Right lobe of liver (tissue), 6 donors: ENCODE measurements at regions not wholly inside any gene's neighbourhood (a gene's known extent, or its start where the extent isn't known, plus 50 kb on each side); places are given as distances from the start of the nearest gene placed in this dataset.

ENCODE experiments used
- ATAC-seq, 4 donors: fragments of 200-7000 bp; cut with Tn5 transposase; one replicate each; pipeline ENCODE4 v1.9.1; 2020; ENCODE audit warnings: mild to moderate bottlenecking in 4 of 4, moderate library complexity in 4 of 4
- DNase-seq, 3 donors: peaks; one replicate each; pipeline ENCODE4 v3.0.0-alpha.2; 2020
- H3K27ac ChIP-seq, 3 donors: fragments of 200-600 bp; one replicate each; pipeline ENCODE4 v1.8.0; 2022
- H3K27me3 ChIP-seq, 2 donors: fragments of 200-600 bp; one replicate each; pipeline ENCODE4 v1.8.0; 2022
- H3K36me3 ChIP-seq, 4 donors: fragments of 200-600 bp; sonication (generic) in 1 of 4; one replicate each; pipeline versions ENCODE4 v1.5.1 to v1.8.0; 2017 to 2022; ENCODE audit warnings: control low read depth in 1 of 4
- H3K4me1 ChIP-seq, 4 donors: fragments of 200-600 bp; sonication (generic) in 1 of 4; one replicate each; pipeline versions ENCODE4 v1.5.1 to v1.8.0; 2017 to 2022; ENCODE audit warnings: control low read depth in 1 of 4
- H3K4me3 ChIP-seq, 3 donors: fragments of 200-600 bp; one replicate each; pipeline ENCODE4 v1.8.0; 2022
- H3K9me3 ChIP-seq, 4 donors: fragments of 200-600 bp; sonication (generic) in 1 of 4; one replicate each; pipeline versions ENCODE4 v1.5.1 to v1.8.0; 2017 to 2022; ENCODE audit warnings: control low read depth in 1 of 4
- POLR2A ChIP-seq: fragments of 450-650 bp; IDR thresholded peaks from one replicate; pipeline ENCODE4 v1.6.1; 2017; ENCODE audit warnings: antibody characterized with exemption, mild to moderate bottlenecking
- WGBS: methylation state at CpG from one replicate; pipeline ENCODE4 v1.1.6; 2018; ENCODE audit warnings: low coverage, low lambda C conversion rate; ENCODE audit not compliant: insufficient coverage; ENCODE audit errors: missing lambda C conversion rate; 5-methylcytosine and 5-hydroxymethylcytosine counted together
- intact Hi-C, 2 donors: fragments of 100-400 bp; cut with DNase I; formaldehyde crosslinking; loops; one replicate each; pipeline versions ENCODE4 v1.11.2 to v1.14.1; 2022
- TF ChIP-seq, protein P1 (sequence below), 4 donors: fragments of 200-600 bp in 3 of 4; fragments of 450-650 bp in 1 of 4; IDR thresholded peaks; one replicate each; pipeline versions ENCODE4 v1.5.1 to v1.8.0; 2016 to 2022; ENCODE audit warnings: antibody characterized with exemption in 4 of 4, mild to moderate bottlenecking in 2 of 4
- donor health status: DM: no; HTN: yes; CAD: no.
- donor health status: DM: no; HTN: no; CAD: no.
- donor health status: DM: no; HTN: no; CAD: no.
- donor health status: DM: no; HTN: yes; CAD: no.
- donor health status: DM: no; HTN: yes; CAD: no.

DNA sequence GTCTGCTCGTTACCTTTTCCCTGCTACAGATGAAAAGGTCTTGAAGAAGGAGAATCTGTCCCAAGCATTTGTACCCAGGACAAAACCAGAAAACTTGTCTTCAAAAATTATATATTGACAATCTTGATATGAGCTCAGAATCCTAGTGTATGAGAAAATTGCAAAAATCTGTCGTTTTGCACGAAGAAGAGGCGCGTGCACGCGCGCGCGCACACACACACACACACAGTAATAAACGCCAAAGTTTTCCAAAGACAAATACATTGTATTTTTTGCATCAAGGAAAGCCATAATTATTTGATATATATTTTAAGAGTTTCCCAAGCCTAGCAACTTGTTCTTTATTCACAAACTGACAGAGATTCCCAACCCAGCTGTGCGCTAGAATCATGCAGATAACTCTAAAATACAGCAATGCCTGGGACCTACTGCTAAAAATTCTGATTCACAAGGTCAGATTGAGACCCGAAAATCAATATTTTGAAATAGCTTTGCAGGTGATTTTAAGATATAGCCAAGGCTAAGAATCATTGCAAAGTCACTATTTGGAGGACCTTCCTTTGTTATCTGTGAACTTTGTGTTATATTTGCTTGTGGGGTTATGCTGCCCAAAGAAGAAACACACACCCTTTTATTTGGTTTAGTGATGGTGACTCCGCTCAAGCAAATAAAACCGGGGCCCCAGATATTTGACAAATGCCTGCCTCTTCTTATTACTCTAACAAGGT, 1287.7 kb upstream of the CDH6 start:
- Histone ChIP-seq H3K36me3 (no peaks in the 10 kb centered on the region), H3K4me3 (no peak overlapping the region), H3K9me3 (no peaks in the 10 kb centered on the region), H3K27me3 (no peaks in the 10 kb centered on the region), H3K4me1 (no peaks in the 10 kb centered on the region), H3K27ac (no peak overlapping the region)
- intact Hi-C loops, result no loop called here
- no peak for ATAC-seq
- WGBS, result 67% methylated on average over 15 of the region's 15 CpGs
- no peak for DNase-seq
- TF ChIP-seq POLR2A, result no peak
- TF ChIP-seq, protein P1, sequence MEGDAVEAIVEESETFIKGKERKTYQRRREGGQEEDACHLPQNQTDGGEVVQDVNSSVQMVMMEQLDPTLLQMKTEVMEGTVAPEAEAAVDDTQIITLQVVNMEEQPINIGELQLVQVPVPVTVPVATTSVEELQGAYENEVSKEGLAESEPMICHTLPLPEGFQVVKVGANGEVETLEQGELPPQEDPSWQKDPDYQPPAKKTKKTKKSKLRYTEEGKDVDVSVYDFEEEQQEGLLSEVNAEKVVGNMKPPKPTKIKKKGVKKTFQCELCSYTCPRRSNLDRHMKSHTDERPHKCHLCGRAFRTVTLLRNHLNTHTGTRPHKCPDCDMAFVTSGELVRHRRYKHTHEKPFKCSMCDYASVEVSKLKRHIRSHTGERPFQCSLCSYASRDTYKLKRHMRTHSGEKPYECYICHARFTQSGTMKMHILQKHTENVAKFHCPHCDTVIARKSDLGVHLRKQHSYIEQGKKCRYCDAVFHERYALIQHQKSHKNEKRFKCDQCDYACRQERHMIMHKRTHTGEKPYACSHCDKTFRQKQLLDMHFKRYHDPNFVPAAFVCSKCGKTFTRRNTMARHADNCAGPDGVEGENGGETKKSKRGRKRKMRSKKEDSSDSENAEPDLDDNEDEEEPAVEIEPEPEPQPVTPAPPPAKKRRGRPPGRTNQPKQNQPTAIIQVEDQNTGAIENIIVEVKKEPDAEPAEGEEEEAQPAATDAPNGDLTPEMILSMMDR (IDR thresholded peaks at IDR 0.05), result no peak

DNA sequence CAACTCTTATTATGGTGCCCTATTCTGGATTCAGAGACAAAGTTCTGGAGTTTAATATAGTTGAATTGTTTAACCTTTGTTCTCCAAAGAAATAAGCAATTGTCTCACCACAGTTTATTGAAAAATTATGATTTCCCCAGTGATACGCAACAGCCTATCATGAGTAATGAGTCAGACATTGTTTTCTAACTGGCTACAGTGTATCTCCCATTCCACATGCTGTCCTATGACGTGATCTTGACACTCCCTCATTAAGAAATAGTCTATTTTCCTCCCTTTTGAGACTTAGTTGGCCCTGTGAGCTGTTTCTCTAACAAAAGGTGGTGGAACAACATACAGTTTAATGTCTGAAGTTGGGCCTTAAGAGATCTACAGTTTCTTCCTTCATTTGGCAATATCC, 1290.6 kb upstream of the CDH6 start:
- no peak overlapping the region for H3K4me3 ChIP-seq
- 52% methylated on average over 2 of the region's 2 CpGs for WGBS
- no peaks in the 10 kb centered on the region for H3K4me1 ChIP-seq
- intact Hi-C loops, result no loop called here
- TF ChIP-seq, protein P1 (IDR thresholded peaks at IDR 0.05), result no peak
- no peak for TF ChIP-seq POLR2A
- no peaks in the 10 kb centered on the region for H3K36me3 ChIP-seq
- no peak overlapping the region for H3K27ac ChIP-seq
- no peaks in the 10 kb centered on the region for H3K9me3 ChIP-seq
- DNase-seq (no peak), ATAC-seq (no peak)
- H3K27me3 ChIP-seq, result no peaks in the 10 kb centered on the region

DNA sequence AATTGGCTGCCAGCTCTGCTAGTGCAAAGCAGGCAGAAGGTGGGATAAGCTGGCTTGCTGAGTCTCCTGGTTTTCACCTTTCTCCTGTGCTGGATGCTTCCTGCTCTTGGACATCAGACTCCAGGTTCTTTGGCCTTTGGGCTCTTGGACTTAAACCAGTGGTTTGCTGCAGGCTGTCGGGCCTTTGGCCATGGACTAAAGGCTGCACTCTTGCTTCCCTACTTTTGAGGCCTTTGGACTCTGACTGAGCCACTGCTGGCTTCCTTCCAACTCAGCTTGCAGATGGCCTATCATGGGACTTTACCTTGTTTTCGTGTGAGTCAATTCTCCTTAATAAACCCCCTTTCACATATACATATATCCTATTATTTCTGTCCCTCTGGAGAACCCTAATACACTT, 1293.9 kb upstream of the CDH6 start:
- Histone ChIP-seq H3K36me3 (no peaks in the 10 kb centered on the region), H3K27ac (no peak overlapping the region), H3K27me3 (no peaks in the 10 kb centered on the region), H3K4me3 (no peak overlapping the region), H3K9me3 (no peaks in the 10 kb centered on the region), H3K4me1 (no peaks in the 10 kb centered on the region)
- TF ChIP-seq, protein P1 (IDR thresholded peaks at IDR 0.05), result no peak
- no peak for TF ChIP-seq POLR2A
- WGBS, result 7% methylated on average over 1 of the region's 2 CpGs
- DNase-seq (peak; percentile 76 to 85 (median 83)), ATAC-seq (peak; percentile 89 to 100 (median 96))
- intact Hi-C loops, result no loop called here

DNA sequence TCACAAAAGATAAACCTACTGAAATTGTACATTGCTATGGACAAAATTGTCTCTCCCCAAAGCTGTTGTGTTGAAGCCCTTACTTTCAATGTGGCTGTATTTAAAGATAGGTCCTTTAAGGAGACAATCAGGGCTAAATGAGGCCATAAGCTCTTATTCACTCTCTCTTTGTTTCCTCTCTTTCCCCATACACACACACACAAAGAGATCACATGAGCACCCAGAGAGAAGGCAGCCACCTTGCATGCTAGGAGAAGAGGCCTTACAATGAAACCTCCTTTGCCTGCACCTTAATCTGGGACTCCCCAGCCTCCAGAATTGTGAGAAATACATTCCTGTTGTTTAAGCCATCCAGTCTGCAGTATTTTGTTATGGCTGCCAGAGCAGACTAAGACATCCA, 1295.6 kb upstream of the CDH6 start:
- Histone ChIP-seq H3K4me3 (no peak overlapping the region), H3K4me1 (no peaks in the 10 kb centered on the region), H3K27me3 (no peaks in the 10 kb centered on the region), H3K36me3 (no peaks in the 10 kb centered on the region), H3K9me3 (no peaks in the 10 kb centered on the region), H3K27ac (no peak overlapping the region)
- DNase-seq (no peak), ATAC-seq (no peak)
- TF ChIP-seq, protein P1 (IDR thresholded peaks at IDR 0.05), result no peak
- intact Hi-C loops, result no loop called here

DNA sequence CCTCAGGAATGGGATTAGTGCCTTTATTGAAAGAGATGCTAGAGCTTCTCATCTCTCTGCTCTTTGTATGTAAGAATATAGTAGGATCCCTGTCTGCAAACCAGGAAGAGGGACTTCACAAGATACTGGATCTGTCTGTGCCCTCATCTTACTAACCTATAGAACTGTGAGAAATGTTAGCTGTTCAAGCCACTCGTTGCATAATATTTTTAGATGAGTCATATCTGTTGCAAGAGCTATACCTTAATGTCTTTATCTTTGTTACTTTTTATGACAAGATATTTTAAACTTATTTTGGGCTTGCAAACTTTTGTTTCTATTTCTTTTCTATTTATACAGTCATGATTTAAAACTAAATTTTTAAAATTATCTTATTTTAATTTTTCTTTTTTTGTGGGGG, 1296.8 kb upstream of the CDH6 start:
- Histone ChIP-seq H3K4me3 (no peak overlapping the region), H3K27ac (no peak overlapping the region), H3K9me3 (no peaks in the 10 kb centered on the region), H3K27me3 (no peaks in the 10 kb centered on the region), H3K4me1 (no peaks in the 10 kb centered on the region), H3K36me3 (no peaks in the 10 kb centered on the region)
- TF ChIP-seq, protein P1 (IDR thresholded peaks at IDR 0.05), result no peak
- TF ChIP-seq POLR2A, result no peak
- intact Hi-C loops, result no loop called here
- WGBS, result 25% methylated on average over 1 of the region's 1 CpG
- DNase-seq (no peak), ATAC-seq (no peak)
